Stimulated activated CD8-positive, alpha-beta memory T cell treated with anti-CD3 and anti-CD28 coated beads, Interleukin-12 subunit alpha, Interleukin-12 subunit beta, amount 100 ng/mL, for 24 hours (primary cell): ENCODE measurements at regions not wholly inside any gene's neighbourhood (a gene's known extent, or its start where the extent isn't known, plus 50 kb on each side); places are given as distances from the start of the nearest gene placed in this dataset.

Experiments used
- DNase-seq: peaks from one replicate; pipeline ENCODE4 v3.0.0-alpha.2; 2020; ENCODE audit errors: extremely low read depth

GRCh38 chr19:27657271-27658051 is 1555.5 kb downstream of the UQCRFS1 start:
- DNase-seq = no peak

DNA sequence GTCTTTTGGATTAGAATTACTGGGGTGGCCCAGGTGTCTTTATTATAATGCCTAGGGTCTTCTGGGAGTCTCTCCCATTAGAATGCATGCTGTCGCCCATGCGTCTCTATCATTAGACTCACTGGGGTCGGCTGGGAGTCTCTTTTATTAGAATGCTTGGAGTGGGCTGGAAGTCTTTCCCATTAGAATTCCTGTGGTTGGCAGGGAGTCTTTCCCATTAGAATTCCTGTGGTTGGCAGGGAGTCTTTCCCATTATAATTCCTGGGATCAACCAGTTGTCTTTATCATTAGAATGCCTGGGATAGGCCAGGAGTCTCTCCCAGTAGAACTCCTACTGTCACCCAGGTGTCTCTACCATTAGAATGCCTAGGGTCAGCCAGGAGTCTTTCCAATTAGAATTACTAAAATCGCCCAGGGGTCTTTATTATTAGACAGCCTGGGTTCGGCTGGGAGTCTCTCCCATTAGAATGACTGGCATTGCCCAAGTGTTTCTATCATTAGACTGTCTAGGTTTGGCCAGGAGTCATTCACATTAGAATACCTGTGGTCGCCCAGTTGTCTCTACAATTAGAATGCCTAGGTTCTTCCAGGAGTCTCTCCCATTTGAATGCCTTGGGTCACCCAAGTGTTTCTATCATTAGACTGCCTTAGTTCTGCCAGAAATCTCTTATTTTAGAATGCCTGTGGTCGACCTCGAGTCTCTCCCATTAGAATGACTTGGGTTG is 1558.5 kb downstream of the UQCRFS1 start:
- DNase-seq = no peak

- no peak for DNase-seq
Observed at GRCh38 chr19:27652796-27653195, 1560.2 kb downstream of the UQCRFS1 start.

- no peak for DNase-seq
Observed at GRCh38 chr19:27652281-27652680, 1560.7 kb downstream of the UQCRFS1 start.

GRCh38 chr19:27647423-27647822 is 1565.5 kb downstream of the UQCRFS1 start:
- no peak for DNase-seq

DNA sequence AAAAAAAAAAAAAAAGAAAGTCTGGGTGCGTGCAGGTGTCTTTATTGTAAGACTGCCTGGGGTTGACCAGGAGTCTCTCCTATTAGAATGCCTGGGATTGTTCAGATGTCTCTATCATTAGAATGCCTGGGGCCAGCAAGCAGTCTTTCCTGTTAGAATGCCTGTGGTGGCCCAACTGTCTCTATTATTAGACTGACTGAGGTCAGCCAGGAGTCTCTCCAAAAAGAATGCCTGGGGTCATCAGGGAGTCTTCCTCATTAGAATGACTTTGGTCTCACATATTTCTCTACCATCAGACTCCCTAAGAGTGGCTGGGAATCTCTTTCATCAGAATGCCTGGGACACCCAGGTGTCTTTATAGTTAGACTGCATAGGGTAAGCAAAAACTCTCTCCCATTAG is 1577.5 kb downstream of the UQCRFS1 start:
- no peak for DNase-seq

GRCh38 chr19:27618006-27618405 is 1594.9 kb downstream of the UQCRFS1 start:
- no peak for DNase-seq

DNA sequence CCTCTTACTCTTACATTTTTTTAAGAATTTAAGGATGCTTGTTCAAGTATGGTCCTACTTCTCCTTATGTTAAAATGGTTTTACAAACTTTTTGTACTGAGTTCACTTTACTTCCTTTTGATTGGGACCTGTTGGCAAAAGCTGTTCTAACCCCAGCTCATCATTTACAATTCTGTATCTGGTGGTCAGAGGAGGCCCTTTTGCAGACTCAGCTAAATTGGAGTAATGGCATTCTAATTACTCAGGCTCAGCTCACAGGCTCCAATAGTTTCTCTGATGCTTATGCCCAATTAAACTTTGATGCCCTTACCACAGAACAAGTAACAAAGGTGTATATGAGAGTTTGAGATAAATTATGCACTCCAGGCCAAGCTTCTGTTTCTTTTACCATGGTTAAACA is 1632.0 kb downstream of the UQCRFS1 start:
- DNase-seq = no peak
